ENCODE measurements at regions not wholly inside any gene's neighbourhood (a gene's known extent, or its start where the extent isn't known, plus 50 kb on each side); places are given as distances from the start of the nearest gene placed in this dataset.

GRCh38 chr15:88981244-88982215 lies 68.4 kb upstream of the MFGE8 start:
- DNase-seq (ENCODE audit: low read depth, low spot score), result peak; percentile 37
- no peak for TF ChIP-seq CTCF (IDR thresholded peaks at IDR 0.05; ENCODE audit: low read depth, low read length)
- in situ Hi-C loops (cut with HindIII; ENCODE audit: low sequenced_read_pairs), result no loop called here
- no peak overlapping the region for H3K4me3 ChIP-seq (ENCODE audit: low read depth, low read length)

DNA sequence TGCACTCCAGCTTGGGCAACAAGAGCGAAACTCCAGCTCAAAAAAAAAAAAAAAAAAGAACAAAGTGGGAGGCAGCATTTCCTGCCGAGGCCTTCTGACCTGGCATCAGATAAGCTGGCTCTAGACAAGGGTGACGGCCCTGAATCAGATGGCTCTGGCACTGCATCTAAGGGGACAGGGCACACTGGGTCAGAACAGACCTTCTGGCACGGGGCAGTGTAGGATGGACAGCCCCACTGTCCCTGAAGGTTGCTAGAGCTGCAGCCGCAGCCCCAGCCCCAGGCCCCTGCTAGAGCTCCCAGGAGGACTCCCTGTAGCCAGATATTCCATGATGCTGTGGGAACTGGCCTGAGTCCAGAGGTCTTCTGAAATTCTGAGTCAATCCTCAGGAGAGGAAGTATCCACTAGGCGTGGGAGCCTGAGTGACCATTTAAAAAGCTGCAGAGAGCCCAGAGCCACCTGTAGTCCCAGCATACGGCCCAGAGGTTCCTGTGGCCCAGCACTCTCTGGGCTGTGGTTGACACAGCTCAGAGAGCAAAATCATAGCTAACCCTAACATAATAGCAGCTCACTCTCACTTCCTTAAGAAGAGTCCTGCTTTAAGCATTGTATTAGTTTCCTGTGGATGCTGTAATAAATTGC lies 69.2 kb upstream of the MFGE8 start:
- no peak overlapping the region for H3K4me3 ChIP-seq (ENCODE audit: low read depth, low read length)
- DNase-seq (ENCODE audit: low read depth, low spot score), result peak; percentile 82
- in situ Hi-C loops (cut with HindIII; ENCODE audit: low sequenced_read_pairs), result no loop called here
- TF ChIP-seq CTCF (IDR thresholded peaks at IDR 0.05; ENCODE audit: low read depth, low read length), result no peak

DNA sequence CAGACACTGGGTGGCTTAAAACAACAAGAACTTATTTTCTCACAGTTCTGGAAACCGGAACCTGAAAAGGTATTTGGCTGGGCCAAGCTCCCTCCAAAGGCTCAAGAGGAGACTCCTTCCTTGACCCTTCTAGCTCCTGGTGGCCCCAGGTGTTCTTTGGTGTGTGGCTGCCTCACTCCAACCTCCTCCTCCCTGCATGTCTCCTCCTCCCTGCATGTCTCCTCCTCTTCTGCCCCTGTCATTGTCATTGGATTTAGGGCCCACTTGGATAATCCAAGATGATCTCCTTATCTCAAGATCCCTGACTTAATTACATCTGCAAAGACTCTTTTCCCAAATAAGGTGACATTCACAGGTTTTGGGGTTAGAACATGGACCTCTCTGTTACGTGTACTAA lies 69.8 kb upstream of the MFGE8 start:
- TF ChIP-seq CTCF (IDR thresholded peaks at IDR 0.05; ENCODE audit: low read depth, low read length), result no peak
- in situ Hi-C loops (cut with HindIII; ENCODE audit: low sequenced_read_pairs), result no loop called here
- DNase-seq (ENCODE audit: low read depth, low spot score), result no peak
- no peak overlapping the region for H3K4me3 ChIP-seq (ENCODE audit: low read depth, low read length)

DNA sequence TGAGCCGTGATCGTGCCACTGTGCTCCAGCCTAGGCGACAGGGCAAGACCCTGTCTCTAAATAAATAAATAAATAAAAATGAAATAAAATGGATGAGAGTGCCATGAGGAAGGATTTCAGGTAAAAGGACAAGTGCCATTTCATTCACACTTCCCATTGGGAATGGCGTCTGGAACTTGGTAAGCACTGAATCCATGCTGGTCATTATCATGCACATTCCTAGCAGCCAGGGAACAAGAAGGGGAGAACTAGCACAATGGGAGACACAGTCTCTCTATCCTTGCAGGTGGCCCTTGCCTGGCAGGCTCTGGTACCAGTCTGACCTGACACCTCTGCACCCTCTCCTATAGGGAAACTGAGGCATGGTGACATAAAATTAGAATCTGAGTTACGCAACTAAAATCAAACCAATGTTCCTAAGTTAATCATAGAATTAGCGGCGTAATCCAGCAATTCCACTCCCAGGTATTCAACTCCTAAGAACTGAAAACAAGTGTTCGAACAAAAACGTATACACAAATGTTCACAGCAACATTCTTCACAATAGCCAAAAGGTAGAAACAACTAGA lies 70.8 kb upstream of the MFGE8 start:
- no peak for TF ChIP-seq CTCF (IDR thresholded peaks at IDR 0.05; ENCODE audit: low read depth, low read length)
- DNase-seq (ENCODE audit: low read depth, low spot score), result no peak
- no peak overlapping the region for H3K4me3 ChIP-seq (ENCODE audit: low read depth, low read length)
- in situ Hi-C loops (cut with HindIII; ENCODE audit: low sequenced_read_pairs), result no loop called here

DNA sequence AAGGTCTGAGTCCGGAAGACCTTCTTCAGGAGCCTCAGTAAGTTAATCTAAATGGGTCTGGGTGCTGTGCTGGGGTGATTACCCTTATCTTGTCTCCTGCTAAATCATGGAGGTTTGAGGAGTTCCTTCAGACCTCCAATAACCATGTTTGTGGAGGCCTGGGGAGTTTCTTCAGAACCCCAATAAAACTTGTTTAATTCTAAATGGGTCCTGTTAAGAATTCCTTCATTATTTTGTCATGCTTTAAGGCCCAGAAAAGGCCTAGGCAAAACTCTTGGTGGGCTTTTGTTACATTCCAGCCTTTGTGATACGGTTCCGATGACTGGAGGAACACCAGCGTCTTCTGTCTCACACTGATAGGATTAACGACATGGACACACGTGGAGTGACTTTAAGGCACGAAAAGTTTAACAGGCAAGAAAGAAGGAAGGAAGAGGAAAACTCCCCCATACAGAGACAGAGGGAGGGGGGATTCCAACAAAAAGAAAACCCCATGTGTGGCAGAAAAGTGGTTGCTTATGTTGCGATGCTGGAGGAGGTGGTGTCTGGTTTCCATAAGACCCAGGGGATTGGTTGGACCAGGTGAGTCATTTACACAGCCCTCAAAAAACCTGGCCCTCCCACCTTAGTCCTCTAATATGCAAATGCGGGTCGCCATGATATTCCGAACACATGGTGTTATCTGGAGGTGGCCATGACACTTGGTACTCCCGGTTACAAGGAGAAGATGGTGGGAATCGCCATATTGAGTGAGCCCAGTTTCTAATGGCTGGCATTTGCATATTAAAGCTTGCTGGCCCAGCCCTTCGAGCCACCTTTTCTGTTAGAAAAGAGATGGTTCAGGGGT lies 72.6 kb upstream of the MFGE8 start:
- DNase-seq (ENCODE audit: low read depth, low spot score), result no peak
- in situ Hi-C loops (cut with HindIII; ENCODE audit: low sequenced_read_pairs), result no loop called here

More for the DNA sequence above, 72.6 kb upstream of the MFGE8 start:
- no peak overlapping the region for H3K4me3 ChIP-seq (ENCODE audit: low read depth, low read length)
- TF ChIP-seq CTCF (IDR thresholded peaks at IDR 0.05; ENCODE audit: low read depth, low read length), result no peak

All from astrocyte of the spinal cord (primary cell).